IMR-90 (cell line): ENCODE measurements at regions not wholly inside any gene's neighbourhood (a gene's known extent, or its start where the extent isn't known, plus 50 kb on each side); places are given as distances from the start of the nearest gene placed in this dataset.

Experiments used
- ATAC-seq: fragments of 200-7000 bp; cut with Tn5 transposase; 2 replicates; pipeline ENCODE4 v1.9.1; 2020; ENCODE audit warnings: low read depth, mild to moderate bottlenecking, moderate library complexity
- BruUV-seq: library from RNA; stranded (reverse); fragments of 400-500 nt; replicated peaks from 2 replicates; lab custom pipeline; 2021; lab: Mats Ljungman, UMichigan
- CTCF ChIA-PET: fragments of 300-600 bp; formaldehyde crosslinking; extraction: SDS; loops from one replicate; lab custom pipeline; 2021; ENCODE audit warnings: antibody characterized with exemption; lab: Yijun Ruan, JAX
- POLR2A ChIA-PET: fragments of 300-600 bp; sonication (Branson Sonifier 250); formaldehyde crosslinking; loops from one replicate; lab custom pipeline; 2022; ENCODE audit warnings: antibody characterized with exemption; ENCODE audit not compliant: unreplicated experiment; lab: Charles Lee
- DNase-seq: peaks from one replicate; pipeline ENCODE4 v3.0.0; 2013
- H2AFZ ChIP-seq: replicated peaks from 2 replicates; pipeline ENCODE3; 2013; ENCODE audit warnings: low read length, mild to moderate bottlenecking; ENCODE audit not compliant: poor library complexity
- H2AK5ac ChIP-seq: 2 replicates; pipeline ENCODE4 v1.6.1; 2013; ENCODE audit warnings: low read depth, low read length, inconsistent platforms
- H2AK9ac ChIP-seq: replicated peaks from 2 replicates; pipeline ENCODE3; 2013; ENCODE audit warnings: mild to moderate bottlenecking, low read depth, low read length, moderate library complexity; ENCODE audit not compliant: poor library complexity
- H2BK120ac ChIP-seq: 2 replicates; pipeline ENCODE4 v1.6.1; 2013; ENCODE audit warnings: low read depth, low read length, inconsistent platforms
- H2BK15ac ChIP-seq: 3 replicates; pipeline ENCODE4 v1.6.1; 2013; ENCODE audit warnings: low read depth, low read length, inconsistent platforms
- H2BK20ac ChIP-seq: 2 replicates; pipeline ENCODE4 v1.6.1; 2013; ENCODE audit warnings: low read depth, mild to moderate bottlenecking, inconsistent platforms, low read length, moderate library complexity
- H2BK5ac ChIP-seq: 2 replicates; pipeline ENCODE4 v1.6.1; 2013; ENCODE audit warnings: mild to moderate bottlenecking, low read depth, low read length, inconsistent platforms; ENCODE audit not compliant: poor library complexity, severe bottlenecking
- H3K14ac ChIP-seq: replicated peaks from 2 replicates; pipeline ENCODE4 v1.6.1; 2013; ENCODE audit warnings: low read depth, low read length, inconsistent platforms
- H3K18ac ChIP-seq: 2 replicates; pipeline ENCODE4 v1.6.1; 2013; ENCODE audit warnings: low read depth, low read length, control low read depth
- H3K23ac ChIP-seq: 2 replicates; pipeline ENCODE4 v1.6.1; 2013; ENCODE audit warnings: low read depth, low read length, inconsistent platforms
- H3K27ac ChIP-seq: 2 replicates; pipeline ENCODE4 v1.5.1; 2013; ENCODE audit warnings: mild to moderate bottlenecking, control low read depth, low read length; ENCODE audit not compliant: insufficient read depth
- H3K27me3 ChIP-seq: 2 replicates; pipeline ENCODE4 v1.6.1; 2013; ENCODE audit warnings: low read length; ENCODE audit not compliant: control insufficient read depth, insufficient read depth
- H3K36me3 ChIP-seq: 2 replicates; pipeline ENCODE4 v1.6.1; 2013; ENCODE audit warnings: low read length, mixed read lengths; ENCODE audit not compliant: control insufficient read depth, insufficient read depth
- H3K4ac ChIP-seq: 2 replicates; pipeline ENCODE4 v1.6.1; 2013; ENCODE audit warnings: low read depth, low read length, inconsistent platforms
- H3K4me1 ChIP-seq: 2 replicates; pipeline ENCODE4 v1.6.1; 2013; ENCODE audit warnings: low read length, mixed read lengths; ENCODE audit not compliant: control insufficient read depth, insufficient read depth
- H3K4me2 ChIP-seq: 2 replicates; pipeline ENCODE4 v1.6.1; 2013; ENCODE audit warnings: low read depth, mild to moderate bottlenecking, control low read depth, low read length, moderate library complexity
- H3K4me3 ChIP-seq: 2 replicates; pipeline ENCODE4 v1.5.1; 2013; ENCODE audit warnings: low read depth, mild to moderate bottlenecking, control low read depth, low read length, moderate library complexity; ENCODE audit not compliant: insufficient read depth
- H3K56ac ChIP-seq: 2 replicates; pipeline ENCODE4 v1.6.1; 2013; ENCODE audit warnings: low read length, inconsistent platforms; ENCODE audit not compliant: insufficient read depth; ENCODE audit errors: extremely low read depth
- H3K79me1 ChIP-seq, 2 experiments: 2 replicates each; pipeline ENCODE4 v1.6.1; 2013; ENCODE audit warnings: low read length in 2 of 2, inconsistent platforms in 1 of 2, low read depth in 1 of 2
- H3K9ac ChIP-seq: 2 replicates; pipeline ENCODE4 v1.6.1; 2013; ENCODE audit warnings: low read depth, low read length, control low read depth
- H3K9me1 ChIP-seq: 2 replicates; pipeline ENCODE4 v1.6.1; 2013; ENCODE audit warnings: low read length, inconsistent platforms; ENCODE audit not compliant: insufficient read depth
- H3K9me3 ChIP-seq: 2 replicates; pipeline ENCODE4 v1.6.1; 2013; ENCODE audit warnings: low read length; ENCODE audit not compliant: control insufficient read depth, insufficient read depth
- H4K20me1 ChIP-seq: 2 replicates; pipeline ENCODE4 v1.6.1; 2013; ENCODE audit warnings: low read length, inconsistent platforms; ENCODE audit not compliant: insufficient read depth
- H4K5ac ChIP-seq: 2 replicates; pipeline ENCODE4 v1.6.1; 2013; ENCODE audit warnings: mild to moderate bottlenecking, low read depth, low read length, control low read depth
- H4K8ac ChIP-seq, 2 experiments: 2 replicates each; pipeline ENCODE4 v1.6.1; 2013; ENCODE audit warnings: low read depth in 2 of 2, low read length in 2 of 2, control low read depth in 1 of 2, inconsistent platforms in 1 of 2
- H4K91ac ChIP-seq: 2 replicates; pipeline ENCODE4 v1.6.1; 2013; ENCODE audit warnings: low read depth, low read length, inconsistent platforms; ENCODE audit not compliant: insufficient read depth
- BHLHE40 ChIP-seq: fragments of 150-350 bp; IDR thresholded peaks from 2 replicates; pipeline ENCODE4 v1.6.1; 2016; ENCODE audit warnings: mild to moderate bottlenecking, low read depth, low read length
- CEBPB ChIP-seq: IDR thresholded peaks from 2 replicates; pipeline ENCODE4 v1.6.1; 2012; ENCODE audit warnings: low read depth, low read length, improper control_type of control experiment
- CHD1 ChIP-seq: IDR thresholded peaks from 2 replicates; pipeline ENCODE4 v1.6.1; 2012; ENCODE audit warnings: low read depth, low read length, improper control_type of control experiment
- CTCF ChIP-seq: conservative IDR thresholded peaks from 2 replicates; pipeline ENCODE4 v1.5.1; 2012; ENCODE audit warnings: mild to moderate bottlenecking, low read depth, low read length, improper control_type of control experiment
- ELK1 ChIP-seq: fragments of 150-350 bp; IDR thresholded peaks from 2 replicates; pipeline ENCODE4 v1.6.1; 2016; ENCODE audit warnings: low read depth, mild to moderate bottlenecking, low read length, moderate library complexity, borderline replicate concordance
- MAFK ChIP-seq: IDR thresholded peaks from 2 replicates; pipeline ENCODE4 v1.6.1; 2012; ENCODE audit warnings: low read depth, low read length, improper control_type of control experiment
- MAZ ChIP-seq: IDR thresholded peaks from 2 replicates; pipeline ENCODE4 v1.6.1; 2012; ENCODE audit warnings: low read depth, mild to moderate bottlenecking, low read length, improper control_type of control experiment, moderate library complexity, borderline replicate concordance
- MXI1 ChIP-seq: IDR thresholded peaks from 2 replicates; pipeline ENCODE4 v1.6.1; 2012; ENCODE audit warnings: low read depth, mild to moderate bottlenecking, low read length, moderate library complexity, borderline replicate concordance
- NFE2L2 ChIP-seq: fragments of 150-350 bp; IDR thresholded peaks from 2 replicates; pipeline ENCODE4 v1.6.1; 2016; ENCODE audit warnings: low read depth, mild to moderate bottlenecking, low read length
- POLR2A ChIP-seq: IDR thresholded peaks from 2 replicates; pipeline ENCODE4 v1.6.1; 2012; ENCODE audit warnings: mild to moderate bottlenecking, low read depth, low read length
- RAD21 ChIP-seq: IDR thresholded peaks from 2 replicates; pipeline ENCODE4 v1.6.1; 2012; ENCODE audit warnings: low read length, improper control_type of control experiment
- RCOR1 ChIP-seq: IDR thresholded peaks from 2 replicates; pipeline ENCODE4 v1.6.1; 2012; ENCODE audit warnings: mild to moderate bottlenecking, low read length, improper control_type of control experiment; ENCODE audit not compliant: insufficient replicate concordance
- RFX5 ChIP-seq: IDR thresholded peaks from 2 replicates; pipeline ENCODE4 v1.8.0; 2012; ENCODE audit warnings: low read depth, mild to moderate bottlenecking, low read length, moderate library complexity
- USF2 ChIP-seq: fragments of 150-350 bp; IDR thresholded peaks from 2 replicates; pipeline ENCODE4 v1.6.1; 2017; ENCODE audit warnings: mild to moderate bottlenecking, antibody characterized with exemption, low read length, low read depth
- whole genome bisulfite sequencing, 2 experiments: methylation state at CpG; one replicate each; pipeline versions ENCODE4 v1.1.5 to v1.1.7; 2013; ENCODE audit warnings: missing lambda C conversion rate in 2 of 2; ENCODE audit not compliant: insufficient read length in 1 of 2; ENCODE audit errors: extremely low coverage in 2 of 2; 5-methylcytosine and 5-hydroxymethylcytosine counted together
- dilution Hi-C: fragments of 300-500 bp; cut with HindIII; formaldehyde crosslinking; loops from one replicate; pipeline ENCODE4 v1.14.3; 2018; ENCODE audit warnings: low sequenced_read_pairs; ENCODE audit not compliant: unreplicated experiment
- in situ Hi-C: fragments of 300-500 bp; cut with MboI; formaldehyde crosslinking; loops from 3 replicates; pipeline ENCODE4 v1.14.3; 2019; ENCODE audit warnings: low sequenced_read_pairs, inconsistent platforms, mixed read lengths
- intact Hi-C: fragments of 100-400 bp; cut with micrococcal nuclease; formaldehyde crosslinking; loops from 2 replicates; pipeline ENCODE4 v1.10.0; 2022

GRCh38 chr6:1065986-1066385, 245.9 kb upstream of the FOXQ1 start:
- no peak overlapping the region for H3K56ac ChIP-seq
- H2BK15ac ChIP-seq = no peak overlapping the region
- no peak overlapping the region for H2BK120ac ChIP-seq
- no peak overlapping the region for H3K27ac ChIP-seq
- no peak overlapping the region for H2BK20ac ChIP-seq
- intact Hi-C loops = no loop called here
- no peak overlapping the region for H3K4me3 ChIP-seq
- no peak overlapping the region for H2AFZ ChIP-seq
- no peak overlapping the region for H3K4me2 ChIP-seq
- no peaks in the 10 kb centered on the region; the same call in 1 of the 2 replicates for H3K27me3 ChIP-seq
- peaks cover 20% of the 10 kb centered on the region for H3K4me1 ChIP-seq
- dilution Hi-C loops = no loop called here
- no peak overlapping the region for H3K23ac ChIP-seq
- ChIA-PET POLR2A (no interaction called here), CTCF (no interaction called here)
- H4K5ac ChIP-seq = no peak overlapping the region
- no peak for TF ChIP-seq CTCF
- TF ChIP-seq MAFK = no peak
- TF ChIP-seq NFE2L2 = no peak
- no peak for TF ChIP-seq MXI1
- no peak for TF ChIP-seq RCOR1
- no peak for TF ChIP-seq RFX5
- TF ChIP-seq BHLHE40 = no peak
- TF ChIP-seq CHD1 = no peak
- TF ChIP-seq CEBPB = no peak
- TF ChIP-seq RAD21 = no peak
- no peak for TF ChIP-seq MAZ
- TF ChIP-seq ELK1 = no peak
- no peak for TF ChIP-seq POLR2A
- no peak for TF ChIP-seq USF2
- H3K79me1 ChIP-seq = no peaks in the 10 kb centered on the region
- H2AK9ac ChIP-seq = no peak overlapping the region
- H3K18ac ChIP-seq = no peak overlapping the region
- H4K20me1 ChIP-seq = no peaks in the 10 kb centered on the region
- H3K14ac ChIP-seq = no peak overlapping the region
- DNase-seq (no peak), ATAC-seq (no peak)
- 90% methylated on average over 2 of the region's 8 CpGs; no CpG with 5 or more reads in 1 of the 2 experiments for WGBS, 2 experiments
- H3K4ac ChIP-seq = no peak overlapping the region
- H3K9ac ChIP-seq = no peak overlapping the region
- H3K9me1 ChIP-seq = peaks cover 8% of the 10 kb centered on the region
- BruUV-seq = no TSS peak
- no peak overlapping the region for H4K91ac ChIP-seq
- H3K36me3 ChIP-seq = no peaks in the 10 kb centered on the region
- H3K9me3 ChIP-seq = no peaks in the 10 kb centered on the region
- in situ Hi-C loops = no loop called here
- H2BK5ac ChIP-seq = no peak overlapping the region
- no peak overlapping the region for H2AK5ac ChIP-seq
- no peak overlapping the region for H4K8ac ChIP-seq
